ENCODE measurements at regions not wholly inside any gene's neighbourhood (a gene's known extent, or its start where the extent isn't known, plus 50 kb on each side); places are given as distances from the start of the nearest gene placed in this dataset.

DNA sequence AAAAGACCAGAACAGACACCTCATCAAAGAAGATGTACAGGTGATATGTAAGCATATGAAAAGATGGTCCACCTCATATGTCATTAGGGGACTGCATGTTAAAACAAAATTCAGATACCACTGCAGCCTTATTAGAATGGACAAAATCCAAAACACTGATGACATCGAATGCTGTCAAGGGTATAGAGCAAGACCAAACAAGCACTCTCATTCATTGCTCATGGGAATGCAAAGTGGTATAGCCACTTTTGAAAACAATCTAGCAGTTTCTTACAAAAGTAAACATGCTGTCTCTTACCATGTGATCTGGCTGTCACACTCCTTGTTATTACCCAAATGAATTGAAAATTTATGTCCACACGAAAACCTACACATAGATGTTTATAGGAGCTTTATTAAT lies 426.6 kb upstream of the ESRRG start:
- ChIA-PET POLR2A (no interaction called here), CTCF (ENCODE audit: low intra/inter-chr PET ratio) (no interaction called here)
- Histone ChIP-seq H3K4me2 (ENCODE audit: insufficient read depth, low read length) (no peak overlapping the region), H2AFZ (ENCODE audit: low read depth, low read length) (no peak overlapping the region), H3K9me3 (replicated peaks; ENCODE audit: control insufficient read depth, insufficient read depth, low read depth, low read length) (no peaks in the 10 kb centered on the region), H3K79me2 (ENCODE audit: control insufficient read depth, insufficient read depth, low read length) (no peaks in the 10 kb centered on the region), H3K36me3 (ENCODE audit: control insufficient read depth, insufficient read depth, low read length) (no peaks in the 10 kb centered on the region), H3K4me1 (replicated peaks in 1 of 2; ENCODE audit: control insufficient read depth in 2 of 2, insufficient read depth in 2 of 2, low read length in 2 of 2) (no peaks in the 10 kb centered on the region), H3K9me1 (ENCODE audit: control insufficient read depth, insufficient read depth, low read length) (no peaks in the 10 kb centered on the region), H3K27ac (ENCODE audit: extremely low read depth, low read depth, low read length) (no peak overlapping the region), H3K4me3 (no peak overlapping the region), H4K20me1 (replicated peaks; ENCODE audit: control insufficient read depth, insufficient read depth, low read length) (no peaks in the 10 kb centered on the region), H3K27me3 (ENCODE audit: control insufficient read depth in 2 of 2, insufficient read depth in 2 of 2, low read length in 2 of 2) (no peaks in the 10 kb centered on the region), H3K9ac (ENCODE audit: insufficient read depth in 1 of 2, low read depth in 2 of 2, low read length in 2 of 2) (no peak overlapping the region)
- FAIRE-seq: no peak
- WGBS (ENCODE audit: insufficient coverage, low coverage, missing lambda C conversion rate): 0% methylated on average over 2 of the region's 2 CpGs
- TF ChIP-seq HDGF (IDR thresholded peaks at IDR 0.05): no peak
- no peak for TF ChIP-seq PHB (CRISPR knock-in tag; IDR thresholded peaks at IDR 0.05)
- TF ChIP-seq PHTF2 (CRISPR knock-in tag; IDR thresholded peaks at IDR 0.05): no peak
- no peak for TF ChIP-seq SMAD1 (IDR thresholded peaks at IDR 0.05; ENCODE audit: low read depth, low read length, partially characterized antibody)
- no peak for TF ChIP-seq MYBL2 (IDR thresholded peaks at IDR 0.05; ENCODE audit: low read depth)
- no peak for TF ChIP-seq MYBL2 (CRISPR knock-in tag; IDR thresholded peaks at IDR 0.05; ENCODE audit: borderline replicate concordance)
- no peak for TF ChIP-seq SMARCA4 (IDR thresholded peaks at IDR 0.05)
- no peak for TF ChIP-seq ZFPM2 (CRISPR knock-in tag; IDR thresholded peaks at IDR 0.05)
- no peak for TF ChIP-seq RERE (CRISPR knock-in tag; IDR thresholded peaks at IDR 0.05; ENCODE audit: borderline replicate concordance)
- TF ChIP-seq CHCHD3 (CRISPR knock-in tag; IDR thresholded peaks at IDR 0.05): no peak
- no peak for TF ChIP-seq FOXK1 (CRISPR knock-in tag; IDR thresholded peaks at IDR 0.05; ENCODE audit: borderline replicate concordance)
- TF ChIP-seq POLR2H (tag; IDR thresholded peaks at IDR 0.05; ENCODE audit: low read depth): no peak
- no peak for TF ChIP-seq ILK (tag; IDR thresholded peaks at IDR 0.05; ENCODE audit: borderline replicate concordance, low read depth)
- no TSS peak for BruUV-seq (replicated peaks)
- intact Hi-C loops (cut with micrococcal nuclease) (no loop called here), in situ Hi-C loops (cut with MboI) (no loop called here)
- no peak for ATAC-seq
- no peak for DNase-seq (ENCODE audit: extremely low read depth in 1 of 4, low spot score in 3 of 4)
